OCI-LY1 (cell line): ENCODE measurements at regions not wholly inside any gene's neighbourhood (a gene's known extent, or its start where the extent isn't known, plus 50 kb on each side); places are given as distances from the start of the nearest gene placed in this dataset.

ENCODE experiments used
- CTCF ChIP-seq: fragments of 200-600 bp; sonication (generic), shearing (Covaris generic); IDR thresholded peaks from 2 replicates; pipeline ENCODE4 v1.5.1; 2017; ENCODE audit warnings: mild to moderate bottlenecking, antibody characterized with exemption, low read length, moderate library complexity, mixed read lengths
- EZH2 ChIP-seq: fragments of 200-600 bp; sonication (generic), shearing (Covaris generic); IDR thresholded peaks from 2 replicates; pipeline ENCODE4 v1.8.0; 2017; ENCODE audit warnings: borderline replicate concordance, mixed run types, mild to moderate bottlenecking, antibody characterized with exemption, low read length, moderate library complexity, mixed read lengths

- no peak for TF ChIP-seq CTCF
- TF ChIP-seq EZH2, result no peak
These were observed 82.6 kb downstream of the FAM217A start for GRCh38 chr6:3996349-3996748.
